ENCODE measurements at regions not wholly inside any gene's neighbourhood (a gene's known extent, or its start where the extent isn't known, plus 50 kb on each side); places are given as distances from the start of the nearest gene placed in this dataset.

DNA sequence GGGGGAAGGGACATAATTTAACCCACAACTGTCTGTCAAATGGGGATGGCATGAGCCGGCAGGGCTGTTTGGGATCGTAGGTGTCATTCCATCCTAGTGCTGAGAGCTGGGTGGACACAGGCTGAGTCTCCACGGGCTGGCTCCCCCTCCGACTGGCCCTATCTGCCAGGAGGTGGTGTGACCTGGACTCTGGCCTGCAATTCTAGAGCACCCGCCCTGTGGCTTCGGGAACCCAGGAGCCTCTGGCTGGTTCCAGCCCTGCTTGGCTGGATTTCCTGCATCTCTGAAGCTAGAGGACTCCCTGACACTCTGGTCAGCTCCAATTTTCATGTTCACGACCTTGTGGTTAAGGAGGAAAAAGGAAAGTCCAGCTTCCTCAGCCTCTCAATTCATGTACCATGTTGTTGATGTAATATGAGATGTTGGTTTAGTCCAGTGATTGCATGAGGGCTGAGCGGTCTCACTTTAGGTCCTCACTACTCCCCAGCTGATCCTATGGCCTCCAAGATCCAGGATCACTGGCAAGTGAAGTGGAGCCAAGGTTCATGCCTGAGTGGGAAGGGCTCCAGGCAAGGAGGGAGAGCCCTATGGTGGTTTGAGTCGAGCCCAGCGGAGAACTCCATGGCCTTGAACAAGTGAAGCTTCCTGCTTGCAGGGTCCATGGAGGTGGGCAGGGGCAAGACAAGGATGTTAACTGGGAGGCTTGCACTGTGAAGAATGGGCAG, 169.1 kb downstream of the NDUFA10 start:
- dilution Hi-C loops (cut with MboI; ENCODE audit: extremely low pct_ligation_motif_present, low sequenced_read_pairs), result no loop called here
- H3K4me1 ChIP-seq (ENCODE audit: control insufficient read depth, extremely low read depth, insufficient read depth, low read length), result no peaks in the 10 kb centered on the region
- FAIRE-seq, result no peak

DNA sequence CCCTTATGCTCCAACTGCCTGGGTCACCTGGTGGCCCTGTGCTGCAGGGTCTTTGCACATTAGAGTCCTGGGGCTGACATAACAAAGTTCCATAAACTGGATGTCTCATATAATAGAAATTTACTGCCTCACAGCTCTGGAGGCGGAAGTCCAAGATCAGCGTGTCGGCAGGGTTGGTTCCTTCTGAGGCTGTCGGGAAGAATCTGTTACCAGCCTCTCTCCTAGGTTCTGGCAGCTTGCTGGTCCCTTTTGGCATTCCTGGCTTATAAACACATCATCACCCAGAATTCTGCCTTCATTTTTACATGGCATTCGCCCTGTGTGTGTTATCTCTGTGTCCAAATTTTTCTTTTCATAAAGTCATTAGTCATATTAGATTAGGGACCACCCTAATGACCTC, 170.5 kb downstream of the NDUFA10 start:
- no peak for DNase-seq (ENCODE audit: low read depth, low spot score)
- dilution Hi-C loops (cut with MboI; ENCODE audit: extremely low pct_ligation_motif_present, low sequenced_read_pairs), result no loop called here

More for the DNA sequence above, 169.1 kb downstream of the NDUFA10 start:
- Histone ChIP-seq H3K4me2 (ENCODE audit: control insufficient read depth, extremely low read depth, insufficient read depth, low read depth, low read length) (no peak overlapping the region), H3K9me1 (ENCODE audit: control insufficient read depth, extremely low read depth, insufficient read depth, low read length) (no peaks in the 10 kb centered on the region), H2AFZ (ENCODE audit: control insufficient read depth, low read length) (no peak overlapping the region), H3K27me3 (ENCODE audit: control insufficient read depth, extremely low read depth, insufficient read depth, low read length) (no peaks in the 10 kb centered on the region), H3K4me3 (ENCODE audit: control insufficient read depth in 2 of 3, extremely low read depth in 1 of 3, insufficient read depth in 2 of 3, low read depth in 1 of 3, low read length in 3 of 3) (no peak overlapping the region), H3K79me2 (ENCODE audit: control insufficient read depth, insufficient read depth, low read length) (no peaks in the 10 kb centered on the region), H3K9ac (ENCODE audit: control insufficient read depth, extremely low read depth, insufficient read depth, low read length) (no peak overlapping the region), H3K9me3 (ENCODE audit: control insufficient read depth, low read depth, low read length) (no peaks in the 10 kb centered on the region), H3K36me3 (ENCODE audit: control insufficient read depth in 2 of 2, extremely low read depth in 1 of 2, insufficient read depth in 2 of 2, low read length in 2 of 2) (no peaks in the 10 kb centered on the region), H3K27ac (ENCODE audit: control insufficient read depth, insufficient read depth, low read length) (no peak overlapping the region), H4K20me1 (ENCODE audit: control insufficient read depth, extremely low read depth, insufficient read depth, low read length) (no peaks in the 10 kb centered on the region)
- no peak for DNase-seq (ENCODE audit: low read depth, low spot score)
- no peak for TF ChIP-seq EZH2 (IDR thresholded peaks at IDR 0.05; ENCODE audit: low read length)
- TF ChIP-seq, protein P1, sequence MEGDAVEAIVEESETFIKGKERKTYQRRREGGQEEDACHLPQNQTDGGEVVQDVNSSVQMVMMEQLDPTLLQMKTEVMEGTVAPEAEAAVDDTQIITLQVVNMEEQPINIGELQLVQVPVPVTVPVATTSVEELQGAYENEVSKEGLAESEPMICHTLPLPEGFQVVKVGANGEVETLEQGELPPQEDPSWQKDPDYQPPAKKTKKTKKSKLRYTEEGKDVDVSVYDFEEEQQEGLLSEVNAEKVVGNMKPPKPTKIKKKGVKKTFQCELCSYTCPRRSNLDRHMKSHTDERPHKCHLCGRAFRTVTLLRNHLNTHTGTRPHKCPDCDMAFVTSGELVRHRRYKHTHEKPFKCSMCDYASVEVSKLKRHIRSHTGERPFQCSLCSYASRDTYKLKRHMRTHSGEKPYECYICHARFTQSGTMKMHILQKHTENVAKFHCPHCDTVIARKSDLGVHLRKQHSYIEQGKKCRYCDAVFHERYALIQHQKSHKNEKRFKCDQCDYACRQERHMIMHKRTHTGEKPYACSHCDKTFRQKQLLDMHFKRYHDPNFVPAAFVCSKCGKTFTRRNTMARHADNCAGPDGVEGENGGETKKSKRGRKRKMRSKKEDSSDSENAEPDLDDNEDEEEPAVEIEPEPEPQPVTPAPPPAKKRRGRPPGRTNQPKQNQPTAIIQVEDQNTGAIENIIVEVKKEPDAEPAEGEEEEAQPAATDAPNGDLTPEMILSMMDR (optimal IDR thresholded peaks at IDR 0.05 in 1 of 3, IDR thresholded peaks at IDR 0.05 in 1 of 3, conservative IDR thresholded peaks at IDR 0.05 in 1 of 3; ENCODE audit: extremely low read depth in 1 of 3, insufficient read depth in 2 of 3, low read length in 3 of 3), result no peak

More for the DNA sequence above, 170.5 kb downstream of the NDUFA10 start:
- Histone ChIP-seq H3K79me2 (ENCODE audit: control insufficient read depth, insufficient read depth, low read length) (no peaks in the 10 kb centered on the region), H2AFZ (ENCODE audit: control insufficient read depth, low read length) (no peak overlapping the region), H3K9me3 (ENCODE audit: control insufficient read depth, low read depth, low read length) (no peaks in the 10 kb centered on the region), H3K9me1 (ENCODE audit: control insufficient read depth, extremely low read depth, insufficient read depth, low read length) (no peaks in the 10 kb centered on the region), H3K4me2 (ENCODE audit: control insufficient read depth, extremely low read depth, insufficient read depth, low read depth, low read length) (no peak overlapping the region), H3K27me3 (ENCODE audit: control insufficient read depth, extremely low read depth, insufficient read depth, low read length) (no peaks in the 10 kb centered on the region), H3K4me3 (ENCODE audit: control insufficient read depth in 2 of 3, extremely low read depth in 1 of 3, insufficient read depth in 2 of 3, low read depth in 1 of 3, low read length in 3 of 3) (no peak overlapping the region), H4K20me1 (ENCODE audit: control insufficient read depth, extremely low read depth, insufficient read depth, low read length) (no peaks in the 10 kb centered on the region), H3K36me3 (ENCODE audit: control insufficient read depth in 2 of 2, extremely low read depth in 1 of 2, insufficient read depth in 2 of 2, low read length in 2 of 2) (no peaks in the 10 kb centered on the region), H3K9ac (ENCODE audit: control insufficient read depth, extremely low read depth, insufficient read depth, low read length) (no peak overlapping the region), H3K4me1 (ENCODE audit: control insufficient read depth, extremely low read depth, insufficient read depth, low read length) (no peaks in the 10 kb centered on the region), H3K27ac (ENCODE audit: control insufficient read depth, insufficient read depth, low read length) (no peak overlapping the region)
- TF ChIP-seq EZH2 (IDR thresholded peaks at IDR 0.05; ENCODE audit: low read length), result no peak
- no peak for FAIRE-seq

Measured in keratinocyte (primary cell).